ENCODE measurements at regions not wholly inside any gene's neighbourhood (a gene's known extent, or its start where the extent isn't known, plus 50 kb on each side); places are given as distances from the start of the nearest gene placed in this dataset.

GRCh38 chr13:106755542-106755941 lies 187.6 kb upstream of the ARGLU1 start:
- TF ChIP-seq, protein P1, sequence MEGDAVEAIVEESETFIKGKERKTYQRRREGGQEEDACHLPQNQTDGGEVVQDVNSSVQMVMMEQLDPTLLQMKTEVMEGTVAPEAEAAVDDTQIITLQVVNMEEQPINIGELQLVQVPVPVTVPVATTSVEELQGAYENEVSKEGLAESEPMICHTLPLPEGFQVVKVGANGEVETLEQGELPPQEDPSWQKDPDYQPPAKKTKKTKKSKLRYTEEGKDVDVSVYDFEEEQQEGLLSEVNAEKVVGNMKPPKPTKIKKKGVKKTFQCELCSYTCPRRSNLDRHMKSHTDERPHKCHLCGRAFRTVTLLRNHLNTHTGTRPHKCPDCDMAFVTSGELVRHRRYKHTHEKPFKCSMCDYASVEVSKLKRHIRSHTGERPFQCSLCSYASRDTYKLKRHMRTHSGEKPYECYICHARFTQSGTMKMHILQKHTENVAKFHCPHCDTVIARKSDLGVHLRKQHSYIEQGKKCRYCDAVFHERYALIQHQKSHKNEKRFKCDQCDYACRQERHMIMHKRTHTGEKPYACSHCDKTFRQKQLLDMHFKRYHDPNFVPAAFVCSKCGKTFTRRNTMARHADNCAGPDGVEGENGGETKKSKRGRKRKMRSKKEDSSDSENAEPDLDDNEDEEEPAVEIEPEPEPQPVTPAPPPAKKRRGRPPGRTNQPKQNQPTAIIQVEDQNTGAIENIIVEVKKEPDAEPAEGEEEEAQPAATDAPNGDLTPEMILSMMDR (IDR thresholded peaks at IDR 0.05; ENCODE audit: poor library complexity, severe bottlenecking): no peak
- TF ChIP-seq EZH2 (IDR thresholded peaks at IDR 0.05; ENCODE audit: borderline replicate concordance, insufficient read depth, low read length, poor library complexity, severe bottlenecking) (no peak), TAF1 (IDR thresholded peaks at IDR 0.05; ENCODE audit: low read depth) (no peak), EP300 (conservative IDR thresholded peaks at IDR 0.05; ENCODE audit: poor library complexity, severe bottlenecking) (no peak), MXI1 (conservative IDR thresholded peaks at IDR 0.05; ENCODE audit: poor library complexity, severe bottlenecking) (no peak), POLR2AphosphoS5 (IDR thresholded peaks at IDR 0.05) (no peak), SMC3 (conservative IDR thresholded peaks at IDR 0.05; ENCODE audit: poor library complexity) (no peak)
- TF ChIP-seq, protein P2, sequence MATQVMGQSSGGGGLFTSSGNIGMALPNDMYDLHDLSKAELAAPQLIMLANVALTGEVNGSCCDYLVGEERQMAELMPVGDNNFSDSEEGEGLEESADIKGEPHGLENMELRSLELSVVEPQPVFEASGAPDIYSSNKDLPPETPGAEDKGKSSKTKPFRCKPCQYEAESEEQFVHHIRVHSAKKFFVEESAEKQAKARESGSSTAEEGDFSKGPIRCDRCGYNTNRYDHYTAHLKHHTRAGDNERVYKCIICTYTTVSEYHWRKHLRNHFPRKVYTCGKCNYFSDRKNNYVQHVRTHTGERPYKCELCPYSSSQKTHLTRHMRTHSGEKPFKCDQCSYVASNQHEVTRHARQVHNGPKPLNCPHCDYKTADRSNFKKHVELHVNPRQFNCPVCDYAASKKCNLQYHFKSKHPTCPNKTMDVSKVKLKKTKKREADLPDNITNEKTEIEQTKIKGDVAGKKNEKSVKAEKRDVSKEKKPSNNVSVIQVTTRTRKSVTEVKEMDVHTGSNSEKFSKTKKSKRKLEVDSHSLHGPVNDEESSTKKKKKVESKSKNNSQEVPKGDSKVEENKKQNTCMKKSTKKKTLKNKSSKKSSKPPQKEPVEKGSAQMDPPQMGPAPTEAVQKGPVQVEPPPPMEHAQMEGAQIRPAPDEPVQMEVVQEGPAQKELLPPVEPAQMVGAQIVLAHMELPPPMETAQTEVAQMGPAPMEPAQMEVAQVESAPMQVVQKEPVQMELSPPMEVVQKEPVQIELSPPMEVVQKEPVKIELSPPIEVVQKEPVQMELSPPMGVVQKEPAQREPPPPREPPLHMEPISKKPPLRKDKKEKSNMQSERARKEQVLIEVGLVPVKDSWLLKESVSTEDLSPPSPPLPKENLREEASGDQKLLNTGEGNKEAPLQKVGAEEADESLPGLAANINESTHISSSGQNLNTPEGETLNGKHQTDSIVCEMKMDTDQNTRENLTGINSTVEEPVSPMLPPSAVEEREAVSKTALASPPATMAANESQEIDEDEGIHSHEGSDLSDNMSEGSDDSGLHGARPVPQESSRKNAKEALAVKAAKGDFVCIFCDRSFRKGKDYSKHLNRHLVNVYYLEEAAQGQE (IDR thresholded peaks at IDR 0.05; ENCODE audit: borderline replicate concordance): no peak

All from neural cell (in vitro differentiated cells).